ENCODE measurements at regions not wholly inside any gene's neighbourhood (a gene's known extent, or its start where the extent isn't known, plus 50 kb on each side); places are given as distances from the start of the nearest gene placed in this dataset.
"Not testable (repeated sequence)": the region's sequence is repeated elsewhere in the genome, so short reads cannot be mapped to it uniquely, and the experiment has no call there.

DNA sequence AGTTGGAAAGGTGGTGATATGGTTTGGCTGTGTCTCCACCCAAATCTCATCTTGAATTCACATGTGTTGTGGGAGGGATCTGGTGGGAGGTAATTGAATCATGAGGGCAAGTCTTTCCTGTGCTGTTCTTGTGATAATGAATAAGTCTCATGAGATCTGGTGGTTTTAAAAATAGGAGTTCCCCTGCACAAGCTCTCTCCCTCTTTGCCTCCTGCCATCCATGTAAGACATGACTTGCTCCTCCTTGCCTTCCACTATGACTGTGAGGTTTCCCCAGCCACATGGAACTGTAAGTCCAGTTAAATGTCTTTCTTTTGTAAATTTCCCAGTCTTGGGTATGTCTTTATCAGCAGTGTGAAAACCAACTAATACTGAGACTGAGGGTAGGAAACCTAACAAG is 60.5 kb upstream of the AK4 start:
- not testable (repeated sequence) for TF ChIP-seq EZH2 (IDR thresholded peaks at IDR 0.05; ENCODE audit: borderline replicate concordance, low read length); CTCF (IDR thresholded peaks at IDR 0.05; ENCODE audit: low read length)

Measured in OCI-LY1 (cell line).